HFFc6 (cell line): ENCODE measurements at regions not wholly inside any gene's neighbourhood (a gene's known extent, or its start where the extent isn't known, plus 50 kb on each side); places are given as distances from the start of the nearest gene placed in this dataset.

Experiments
- DNase-seq: peaks from one replicate; pipeline ENCODE4 v3.0.0-alpha.2; 2018
- H3K27ac Mint-ChIP-seq: 2 replicates; pipeline ENCODE4 v1.8.0; 2020; ENCODE audit warnings: mild to moderate bottlenecking, mixed read lengths
- H3K27me3 Mint-ChIP-seq: 2 replicates; pipeline ENCODE4 v1.8.0; 2021; ENCODE audit warnings: mild to moderate bottlenecking, moderate library complexity, mixed read lengths; ENCODE audit not compliant: insufficient read depth
- H3K36me3 Mint-ChIP-seq: 2 replicates; pipeline ENCODE4 v1.8.0; 2021; ENCODE audit warnings: low read depth, mixed read lengths
- H3K4me1 Mint-ChIP-seq: 2 replicates; pipeline ENCODE4 v1.8.0; 2020; ENCODE audit warnings: low read depth, mixed read lengths
- H3K4me3 Mint-ChIP-seq: 2 replicates; pipeline ENCODE4 v1.8.0; 2020; ENCODE audit warnings: mild to moderate bottlenecking, moderate library complexity, mixed read lengths
- H3K9me3 Mint-ChIP-seq: 2 replicates; pipeline ENCODE4 v1.8.0; 2020; ENCODE audit warnings: mild to moderate bottlenecking, mixed read lengths
- TF ChIP-seq, protein P1 (sequence below): fragments of 200-600 bp; sonication (generic); IDR thresholded peaks from 2 replicates; pipeline ENCODE4 v1.5.0; 2021; ENCODE audit warnings: antibody characterized with exemption, mild to moderate bottlenecking

- H3K4me3 Mint-ChIP-seq, result no peak overlapping the region
- DNase-seq, result no peak
- no peaks in the 10 kb centered on the region for H3K36me3 Mint-ChIP-seq
- no peaks in the 10 kb centered on the region for H3K4me1 Mint-ChIP-seq
- no peaks in the 10 kb centered on the region for H3K9me3 Mint-ChIP-seq
- no peaks in the 10 kb centered on the region; the same call in none of the 2 replicates for H3K27me3 Mint-ChIP-seq
- TF ChIP-seq, protein P1, sequence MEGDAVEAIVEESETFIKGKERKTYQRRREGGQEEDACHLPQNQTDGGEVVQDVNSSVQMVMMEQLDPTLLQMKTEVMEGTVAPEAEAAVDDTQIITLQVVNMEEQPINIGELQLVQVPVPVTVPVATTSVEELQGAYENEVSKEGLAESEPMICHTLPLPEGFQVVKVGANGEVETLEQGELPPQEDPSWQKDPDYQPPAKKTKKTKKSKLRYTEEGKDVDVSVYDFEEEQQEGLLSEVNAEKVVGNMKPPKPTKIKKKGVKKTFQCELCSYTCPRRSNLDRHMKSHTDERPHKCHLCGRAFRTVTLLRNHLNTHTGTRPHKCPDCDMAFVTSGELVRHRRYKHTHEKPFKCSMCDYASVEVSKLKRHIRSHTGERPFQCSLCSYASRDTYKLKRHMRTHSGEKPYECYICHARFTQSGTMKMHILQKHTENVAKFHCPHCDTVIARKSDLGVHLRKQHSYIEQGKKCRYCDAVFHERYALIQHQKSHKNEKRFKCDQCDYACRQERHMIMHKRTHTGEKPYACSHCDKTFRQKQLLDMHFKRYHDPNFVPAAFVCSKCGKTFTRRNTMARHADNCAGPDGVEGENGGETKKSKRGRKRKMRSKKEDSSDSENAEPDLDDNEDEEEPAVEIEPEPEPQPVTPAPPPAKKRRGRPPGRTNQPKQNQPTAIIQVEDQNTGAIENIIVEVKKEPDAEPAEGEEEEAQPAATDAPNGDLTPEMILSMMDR, result no peak
- H3K27ac Mint-ChIP-seq, result no peak overlapping the region
These were observed 269.8 kb downstream of the BCAT1 start for GRCh38 chr12:24679126-24679525.

DNA sequence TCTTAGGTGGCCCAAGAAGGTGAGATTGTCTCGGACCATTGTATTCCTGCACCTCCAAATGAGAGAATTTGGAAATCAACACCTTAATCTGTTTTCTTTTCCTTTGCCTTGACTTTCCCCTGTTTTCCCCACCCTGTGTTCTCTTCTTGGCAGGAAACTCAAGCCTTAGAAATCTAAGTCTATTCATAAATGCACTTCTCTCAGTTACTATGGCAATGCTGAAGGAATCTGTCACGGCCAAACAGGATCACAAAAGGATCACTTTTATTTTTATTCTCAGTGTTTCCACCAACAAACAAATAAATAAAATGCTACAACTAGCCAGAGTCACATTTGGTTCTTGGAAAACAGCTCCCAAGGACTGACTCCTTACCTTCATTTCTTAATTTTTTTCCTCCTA lies 270.5 kb downstream of the BCAT1 start:
- DNase-seq, result no peak
- no peaks in the 10 kb centered on the region for H3K36me3 Mint-ChIP-seq
- no peak overlapping the region for H3K4me3 Mint-ChIP-seq
- TF ChIP-seq, protein P1, result no peak
- no peaks in the 10 kb centered on the region for H3K9me3 Mint-ChIP-seq
- H3K4me1 Mint-ChIP-seq, result no peaks in the 10 kb centered on the region
- no peak overlapping the region for H3K27ac Mint-ChIP-seq
- no peaks in the 10 kb centered on the region; the same call in 1 of the 2 replicates for H3K27me3 Mint-ChIP-seq

GRCh38 chr12:24668563-24668962 lies 280.3 kb downstream of the BCAT1 start:
- no peaks in the 10 kb centered on the region; the same call in 1 of the 2 replicates for H3K27me3 Mint-ChIP-seq
- no peaks in the 10 kb centered on the region for H3K4me1 Mint-ChIP-seq
- H3K27ac Mint-ChIP-seq, result no peak overlapping the region
- H3K9me3 Mint-ChIP-seq, result no peaks in the 10 kb centered on the region
- no peak for DNase-seq
- H3K36me3 Mint-ChIP-seq, result no peaks in the 10 kb centered on the region
- TF ChIP-seq, protein P1, result no peak
- no peak overlapping the region for H3K4me3 Mint-ChIP-seq

DNA sequence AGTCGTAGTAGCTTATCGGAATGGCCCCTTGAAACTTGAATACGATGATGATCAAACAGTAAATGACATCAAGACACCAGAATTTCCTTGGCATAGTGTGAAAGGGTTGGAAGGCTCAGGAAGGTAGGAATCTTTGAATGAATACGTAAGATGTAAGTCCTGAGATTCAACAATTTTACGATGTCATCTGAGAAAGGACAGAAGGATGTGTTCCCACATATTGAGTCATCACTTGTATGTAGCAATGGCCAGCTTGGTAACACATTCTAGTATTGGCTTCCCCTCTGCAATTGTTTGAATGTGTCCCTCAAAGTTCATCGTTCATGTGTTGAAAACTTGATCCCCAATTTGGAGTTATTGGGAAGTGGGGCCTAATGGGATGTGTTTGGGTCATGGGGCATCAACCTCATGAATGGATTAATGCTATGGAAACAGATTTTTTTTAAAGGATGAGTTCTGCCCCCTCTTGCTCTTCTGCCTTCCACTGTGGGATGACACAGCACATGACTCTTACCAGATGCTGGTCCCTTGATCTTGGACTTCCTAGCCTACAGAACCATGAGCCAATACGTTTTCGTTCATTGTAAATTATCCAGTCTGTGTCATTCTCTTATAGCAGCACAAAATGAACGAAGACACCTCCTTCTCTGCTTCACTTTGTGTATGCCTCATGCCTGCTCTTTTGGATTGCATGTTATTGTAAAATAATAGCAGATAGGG lies 284.6 kb downstream of the BCAT1 start:
- no peak overlapping the region for H3K27ac Mint-ChIP-seq
- no peaks in the 10 kb centered on the region for H3K4me1 Mint-ChIP-seq
- TF ChIP-seq, protein P1, result no peak
- no peaks in the 10 kb centered on the region for H3K36me3 Mint-ChIP-seq
- no peaks in the 10 kb centered on the region for H3K27me3 Mint-ChIP-seq
- no peak overlapping the region for H3K4me3 Mint-ChIP-seq
- H3K9me3 Mint-ChIP-seq, result no peaks in the 10 kb centered on the region; the same call in 1 of the 2 replicates
- no peak for DNase-seq

GRCh38 chr12:24661657-24662096 lies 287.2 kb downstream of the BCAT1 start:
- Mint-ChIP-seq H3K36me3 (no peaks in the 10 kb centered on the region), H3K27ac (no peak overlapping the region), H3K9me3 (peaks cover 4% of the 10 kb centered on the region), H3K4me3 (no peak overlapping the region), H3K4me1 (no peaks in the 10 kb centered on the region), H3K27me3 (no peaks in the 10 kb centered on the region)
- TF ChIP-seq, protein P1, result no peak
- DNase-seq, result no peak
